BLaER1 treated with 17β-estradiol and CSF1 and Interleukin-3, amounts not matched to agents 10 nM and 100 nM (cell line): ENCODE measurements at regions not wholly inside any gene's neighbourhood (a gene's known extent, or its start where the extent isn't known, plus 50 kb on each side); places are given as distances from the start of the nearest gene placed in this dataset.
"Not testable (repeated sequence)": the region's sequence is repeated elsewhere in the genome, so short reads cannot be mapped to it uniquely, and the experiment has no call there.

ENCODE experiments used
- H3K27ac ChIP-seq, 11 experiments: shearing (Covaris generic); formaldehyde crosslinking; 2 replicates each; pipeline ENCODE4 v1.8.1; 2022
- H3K27me3 ChIP-seq, 11 experiments: shearing (Covaris generic); formaldehyde crosslinking; 2 replicates each; pipeline ENCODE4 v1.8.1; 2022
- H3K36me3 ChIP-seq, 11 experiments: shearing (Covaris generic); formaldehyde crosslinking; 2 replicates each; pipeline ENCODE4 v1.8.1; 2022
- H3K4me1 ChIP-seq, 10 experiments: shearing (Covaris generic); formaldehyde crosslinking; 2 replicates each; pipeline ENCODE4 v1.8.1; 2022
- H3K4me2 ChIP-seq, 11 experiments: shearing (Covaris generic); formaldehyde crosslinking; 2 replicates each; pipeline ENCODE4 v1.8.1; 2022
- H3K4me3 ChIP-seq, 10 experiments: shearing (Covaris generic); formaldehyde crosslinking; 2 replicates each; pipeline ENCODE4 v1.8.1; 2022
- H3K9ac ChIP-seq, 11 experiments: shearing (Covaris generic); formaldehyde crosslinking; 2 replicates each; pipeline ENCODE4 v1.8.1; 2022
- H3K9me3 ChIP-seq, 11 experiments: shearing (Covaris generic); formaldehyde crosslinking; replicated peaks in 1 of 11; 2 replicates each; pipeline ENCODE4 v1.8.1; 2022
- H4K20me1 ChIP-seq, 11 experiments: shearing (Covaris generic); formaldehyde crosslinking; 2 replicates each; pipeline ENCODE4 v1.8.1; 2022
- Cebpa-rat ChIP-seq, 11 experiments: shearing (Covaris generic); IDR thresholded peaks; 2 replicates each; pipeline ENCODE4 v1.8.1; 2022

DNA sequence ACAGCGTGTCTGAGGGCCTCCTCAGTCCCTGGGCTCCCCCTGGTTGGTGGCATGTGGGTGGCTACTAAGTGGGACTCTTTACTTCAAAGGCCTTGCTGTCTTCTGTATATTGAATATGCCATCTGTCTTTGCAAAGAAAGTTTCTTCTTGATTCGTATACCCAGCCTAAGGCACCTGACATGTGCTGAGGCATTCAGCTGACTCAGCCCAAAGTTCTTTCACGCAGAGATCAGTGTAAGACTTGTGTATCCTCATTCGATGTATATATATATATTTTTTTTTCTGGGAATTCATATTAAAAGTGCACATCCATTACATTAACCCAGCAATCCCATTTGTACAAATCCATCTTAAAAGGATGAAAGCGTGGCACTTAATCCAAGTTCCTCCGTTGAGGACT lies 115.1 kb upstream of the PMEPA1 start:
- H3K4me1 ChIP-seq = peaks cover 0 to 3% (median 0%) of the 10 kb centered on the region in 10 experiments; a peak in 1 of 20 replicates
- no peaks in the 10 kb centered on the region for H4K20me1 ChIP-seq
- no peak overlapping the region for H3K9ac ChIP-seq
- H3K9me3 ChIP-seq = no peaks in the 10 kb centered on the region
- TF ChIP-seq Cebpa-rat (IDR thresholded peaks at IDR 0.05) = no peak
- no peak overlapping the region for H3K4me2 ChIP-seq
- no peak overlapping the region for H3K4me3 ChIP-seq
- H3K27me3 ChIP-seq = no peaks in the 10 kb centered on the region
- no peak overlapping the region for H3K27ac ChIP-seq
- H3K36me3 ChIP-seq = no peaks in the 10 kb centered on the region

DNA sequence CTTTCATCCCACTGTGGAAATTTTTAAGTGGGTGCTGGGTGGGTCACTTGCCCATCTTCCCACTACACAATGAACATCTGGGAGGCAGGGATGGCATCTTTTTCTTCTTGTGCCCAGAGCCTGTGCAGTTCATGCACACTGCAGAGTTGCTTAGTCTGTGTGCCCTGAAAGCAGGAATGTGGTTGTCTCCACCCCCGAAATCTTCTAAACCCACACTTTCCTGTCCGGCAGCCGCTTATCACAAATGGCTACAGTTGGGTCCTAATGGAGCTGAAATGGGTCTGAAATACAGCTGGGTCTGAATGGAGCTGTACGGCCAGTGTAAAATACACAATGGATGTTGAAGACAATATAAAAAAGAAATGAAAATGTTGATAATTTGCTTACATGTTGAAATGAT lies 112.1 kb upstream of the PMEPA1 start:
- Histone ChIP-seq H3K27me3 (no peaks in the 10 kb centered on the region), H3K36me3 (no peaks in the 10 kb centered on the region), H3K4me2 (no peak overlapping the region), H3K9me3 (peaks cover 0 to 9% (median 0%) of the 10 kb centered on the region in 11 experiments; a peak in 2 of 22 replicates), H3K4me1 (peaks cover 0 to 3% (median 0%) of the 10 kb centered on the region in 10 experiments; a peak in 2 of 20 replicates), H3K4me3 (no peak overlapping the region), H3K27ac (no peak overlapping the region), H3K9ac (no peak overlapping the region), H4K20me1 (no peaks in the 10 kb centered on the region)
- no peak for TF ChIP-seq Cebpa-rat (IDR thresholded peaks at IDR 0.05)

DNA sequence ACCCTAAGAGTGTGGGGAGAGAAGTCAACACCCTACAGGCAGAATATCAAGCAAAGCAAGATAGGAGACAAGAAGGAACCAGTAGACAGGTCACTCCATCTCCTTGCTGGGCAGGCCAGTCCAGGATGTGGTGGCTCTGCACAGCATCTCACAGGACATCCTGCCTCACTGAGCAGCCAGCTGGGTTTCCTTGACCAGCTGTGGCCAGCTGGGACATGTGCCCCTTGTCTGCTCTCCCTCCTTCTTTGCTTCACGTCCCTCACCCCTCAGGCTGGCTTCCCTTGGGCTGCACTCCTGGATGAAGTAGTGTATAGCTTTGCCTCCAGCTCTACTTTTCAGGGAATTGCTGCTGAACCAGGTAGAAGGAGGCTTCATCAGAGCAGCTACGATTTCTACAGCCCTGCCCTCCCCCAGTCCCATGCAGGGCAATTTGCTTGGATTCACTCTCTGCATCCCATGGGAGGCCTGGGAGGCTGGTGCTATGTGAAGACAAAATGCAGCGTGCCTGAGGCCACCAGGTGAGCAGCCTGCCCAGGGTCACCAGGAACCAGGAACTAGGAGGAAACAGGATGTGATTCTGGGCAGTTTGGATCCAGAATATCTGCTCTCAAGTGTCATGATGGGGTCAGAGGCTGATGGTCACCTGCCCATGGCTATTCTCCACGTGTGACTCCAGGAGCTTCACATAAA lies 110.0 kb upstream of the PMEPA1 start:
- Histone ChIP-seq H3K9me3 (peaks cover 0 to 9% (median 0%) of the 10 kb centered on the region in 11 experiments; a peak in 2 of 22 replicates), H3K27me3 (0 out of 22 replicates have a peak, but pooled peaks cover 0 to 2% (median 0%) of the 10 kb centered on the region in 11 experiments), H3K4me2 (peak overlapping the region in 1 of 11 experiments; percentile 23; a peak in 4 of 22 replicates), H3K4me1 (peaks cover 0 to 2% (median 0%) of the 10 kb centered on the region in 10 experiments; a peak in 6 of 20 replicates), H3K9ac (no peak overlapping the region), H3K27ac (no peak overlapping the region), H3K36me3 (no peaks in the 10 kb centered on the region), H3K4me3 (no peak overlapping the region), H4K20me1 (no peaks in the 10 kb centered on the region)
- TF ChIP-seq Cebpa-rat (IDR thresholded peaks at IDR 0.05) = no peak

DNA sequence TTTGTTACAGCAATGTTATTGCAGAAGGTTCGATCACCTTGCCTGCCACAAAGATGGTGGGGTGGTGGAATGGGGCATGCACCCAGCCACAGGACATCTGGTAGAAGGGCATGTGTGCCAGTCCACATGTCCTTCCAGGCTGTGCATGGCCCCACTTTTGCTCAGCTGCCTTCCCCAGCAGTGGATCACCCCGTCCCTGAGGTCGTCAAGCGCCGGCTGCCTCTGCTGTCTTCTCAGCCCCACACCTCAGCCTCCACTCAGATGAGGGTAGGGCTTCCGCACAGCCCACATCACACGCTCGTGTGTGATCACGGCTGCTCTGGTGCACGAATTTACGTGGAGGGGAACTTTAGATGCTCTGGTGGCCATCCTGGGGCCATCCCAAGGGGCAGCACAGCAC lies 109.5 kb upstream of the PMEPA1 start:
- H4K20me1 ChIP-seq = no peaks in the 10 kb centered on the region
- peaks cover 0 to 7% (median 5%) of the 10 kb centered on the region in 10 experiments; a peak in 15 of 20 replicates for H3K4me1 ChIP-seq
- H3K4me3 ChIP-seq = no peak overlapping the region
- 0 out of 22 replicates have a peak, but pooled peaks cover 0 to 7% (median 0%) of the 10 kb centered on the region in 11 experiments for H3K27me3 ChIP-seq
- H3K36me3 ChIP-seq = no peaks in the 10 kb centered on the region
- peaks cover 0 to 9% (median 0%) of the 10 kb centered on the region in 11 experiments; a peak in 2 of 22 replicates for H3K9me3 ChIP-seq
- H3K9ac ChIP-seq = no peak overlapping the region
- no peak for TF ChIP-seq Cebpa-rat (IDR thresholded peaks at IDR 0.05)
- peak overlapping the region in 1 of 11 experiments; percentile 23; a peak in 1 of 22 replicates for H3K4me2 ChIP-seq
- no peak overlapping the region for H3K27ac ChIP-seq

DNA sequence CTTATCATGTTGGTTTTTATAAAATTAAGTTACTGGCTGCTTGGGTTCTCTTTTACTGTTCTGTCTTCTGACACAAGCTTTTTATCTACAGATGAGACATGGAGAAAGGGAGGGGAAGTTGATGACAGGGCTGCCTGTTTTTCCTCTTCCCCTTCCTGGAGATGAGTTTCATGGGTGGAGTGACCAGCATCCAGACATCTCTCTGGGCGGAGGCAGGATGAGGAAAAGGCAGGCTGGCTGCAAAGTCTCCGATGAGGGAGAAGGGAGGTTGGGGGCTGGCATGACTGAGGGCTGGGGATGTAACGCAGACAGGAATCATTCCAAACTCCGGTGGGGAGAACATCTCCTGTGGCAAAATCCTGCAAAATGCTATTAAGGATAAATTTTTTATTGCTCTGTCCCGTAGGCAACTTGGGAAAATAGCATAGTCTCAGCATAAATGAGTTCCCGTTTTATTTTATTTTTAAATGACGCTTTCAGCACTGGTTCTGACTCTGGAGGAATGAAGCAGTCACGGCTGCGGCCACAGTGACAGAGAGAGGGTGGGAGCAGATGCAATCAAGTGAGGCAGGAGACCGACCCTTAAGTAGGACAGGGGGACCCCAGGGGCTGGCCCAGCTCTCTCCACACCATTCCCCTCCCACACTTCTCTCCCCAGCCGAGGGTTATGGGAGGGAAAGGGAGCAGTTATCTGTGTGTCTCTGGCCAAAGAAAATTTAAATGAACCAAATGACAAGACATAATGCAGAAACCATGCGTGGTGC lies 108.8 kb upstream of the PMEPA1 start:
- peaks cover 0 to 9% (median 0%) of the 10 kb centered on the region in 11 experiments; a peak in 2 of 22 replicates for H3K9me3 ChIP-seq
- TF ChIP-seq Cebpa-rat (IDR thresholded peaks at IDR 0.05) = no peak
- H4K20me1 ChIP-seq = peaks cover 0 to 5% (median 0%) of the 10 kb centered on the region in 11 experiments; a peak in 3 of 22 replicates
- no peak overlapping the region for H3K9ac ChIP-seq
- 0 out of 22 replicates have a peak, but pooled peaks cover 0 to 7% (median 0%) of the 10 kb centered on the region in 11 experiments for H3K27me3 ChIP-seq
- H3K36me3 ChIP-seq = no peaks in the 10 kb centered on the region
- peaks cover 0 to 14% (median 11%) of the 10 kb centered on the region in 10 experiments; a peak in 16 of 20 replicates for H3K4me1 ChIP-seq
- no peak overlapping the region for H3K27ac ChIP-seq
- H3K4me3 ChIP-seq = no peak overlapping the region
- H3K4me2 ChIP-seq = no peak overlapping the region

DNA sequence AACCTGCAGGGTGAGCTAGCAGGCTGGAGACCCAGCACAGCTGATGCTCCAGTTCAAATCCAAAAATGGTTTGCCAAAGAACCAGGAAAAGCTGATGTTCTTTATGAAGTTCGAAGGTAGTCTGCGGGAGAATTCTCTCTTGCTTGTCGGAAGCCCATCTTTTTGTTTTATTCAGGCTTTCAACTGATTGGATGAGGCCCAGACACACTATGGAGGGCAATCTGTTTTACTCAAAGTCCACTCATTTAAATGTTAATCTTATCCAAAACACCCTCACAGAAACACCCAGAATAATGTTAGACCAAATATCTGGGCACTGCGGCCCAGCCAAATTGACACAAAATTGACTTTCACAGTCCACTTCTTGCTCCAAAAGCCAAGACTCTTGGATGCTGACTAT lies 105.6 kb upstream of the PMEPA1 start:
- Histone ChIP-seq H3K27me3 (0 out of 22 replicates have a peak, but pooled peaks cover 0 to 7% (median 0%) of the 10 kb centered on the region in 11 experiments), H3K4me2 (no peak overlapping the region), H3K36me3 (no peaks in the 10 kb centered on the region)

DNA sequence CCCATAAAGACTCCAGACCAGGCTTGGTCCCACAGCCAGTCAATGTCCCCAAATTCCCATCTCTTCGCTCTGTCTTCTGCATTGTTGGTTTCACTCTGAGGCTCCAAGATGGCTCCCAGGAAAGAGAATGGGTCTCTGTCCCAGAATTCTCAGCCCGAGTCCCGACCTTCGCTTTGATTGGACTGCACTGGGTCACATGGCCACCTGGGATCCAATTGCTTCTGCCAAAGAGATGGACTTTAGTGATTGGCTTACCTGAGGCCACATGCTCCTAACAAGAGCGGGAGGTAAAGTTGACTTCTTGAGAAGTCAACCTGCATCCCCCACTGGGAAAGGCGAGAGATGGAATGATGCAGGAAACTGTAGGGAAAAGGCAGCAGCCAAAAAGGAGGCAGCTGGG lies 104.7 kb upstream of the PMEPA1 start:
- H3K27me3 ChIP-seq = 0 out of 22 replicates have a peak, but pooled peaks cover 0 to 7% (median 0%) of the 10 kb centered on the region in 11 experiments
- peaks cover 0 to 39% (median 29%) of the 10 kb centered on the region in 10 experiments; a peak in 16 of 20 replicates for H3K4me1 ChIP-seq
- H3K4me3 ChIP-seq = no peak overlapping the region
- TF ChIP-seq Cebpa-rat (IDR thresholded peaks at IDR 0.05) = no peak
- no peaks in the 10 kb centered on the region for H3K36me3 ChIP-seq
- H3K4me2 ChIP-seq = peak overlapping the region in 8 of 11 experiments; percentile 70 to 87 (median 80); a peak in 16 of 22 replicates
- peaks cover 0 to 9% (median 0%) of the 10 kb centered on the region in 11 experiments; a peak in 2 of 22 replicates for H3K9me3 ChIP-seq
- H3K9ac ChIP-seq = no peak overlapping the region
- H3K27ac ChIP-seq = no peak overlapping the region
- peaks cover 0 to 12% (median 0%) of the 10 kb centered on the region in 11 experiments; a peak in 7 of 22 replicates for H4K20me1 ChIP-seq

More for the DNA sequence above, 105.6 kb upstream of the PMEPA1 start:
- Histone ChIP-seq H3K4me1 (peaks cover 0 to 39% (median 29%) of the 10 kb centered on the region in 10 experiments; a peak in 16 of 20 replicates), H3K9ac (no peak overlapping the region), H3K27ac (no peak overlapping the region), H4K20me1 (peaks cover 0 to 12% (median 0%) of the 10 kb centered on the region in 11 experiments; a peak in 6 of 22 replicates), H3K4me3 (no peak overlapping the region), H3K9me3 (peaks cover 0 to 9% (median 0%) of the 10 kb centered on the region in 11 experiments; a peak in 2 of 22 replicates)
- TF ChIP-seq Cebpa-rat (IDR thresholded peaks at IDR 0.05) = no peak

DNA sequence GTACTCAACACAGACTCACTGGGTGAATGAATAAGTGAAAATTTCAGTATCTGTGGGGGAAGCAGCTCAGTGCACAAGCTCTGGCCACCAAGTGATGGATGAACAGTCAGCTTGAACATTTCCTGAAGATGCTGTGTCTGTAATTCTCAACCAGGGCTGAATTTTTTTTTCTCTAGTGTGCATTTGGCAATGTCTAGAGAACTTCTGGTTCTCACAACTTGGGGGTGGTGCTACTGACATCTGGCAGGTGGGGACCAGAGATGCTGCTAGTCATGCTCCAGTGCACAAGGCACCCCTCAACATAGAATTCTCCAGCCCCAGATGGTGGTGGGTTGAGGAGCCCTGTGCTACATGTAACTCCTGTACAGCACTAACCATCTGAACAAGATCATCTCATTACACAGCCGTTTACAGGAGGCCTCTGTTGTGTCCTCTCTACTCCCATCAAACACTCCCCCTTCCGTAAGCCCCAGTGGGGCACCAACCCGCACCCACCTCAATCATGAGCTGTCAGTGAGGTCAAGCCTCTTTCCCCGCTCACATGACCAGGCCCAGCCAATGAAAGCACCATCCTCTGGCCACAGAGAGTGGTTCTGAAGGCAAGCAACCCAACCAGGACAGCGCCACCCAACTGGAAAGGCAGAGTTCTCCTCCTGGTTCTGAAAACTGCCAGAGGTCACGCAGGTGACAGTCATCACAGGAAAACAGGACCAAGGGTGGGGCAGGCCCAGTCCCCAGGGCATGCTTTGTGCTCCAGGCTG lies 103.9 kb upstream of the PMEPA1 start:
- no peak overlapping the region; a peak in 1 of 22 replicates for H3K27ac ChIP-seq
- 0 out of 22 replicates have a peak overlapping the region, but pooled peaks of 1 of the 11 experiments have one; percentile 30 for H3K9ac ChIP-seq
- H3K4me3 ChIP-seq = no peak overlapping the region
- H3K27me3 ChIP-seq = 0 out of 22 replicates have a peak, but pooled peaks cover 0 to 7% (median 0%) of the 10 kb centered on the region in 11 experiments
- H3K9me3 ChIP-seq = 0 out of 22 replicates have a peak, but pooled peaks cover 0 to 3% (median 0%) of the 10 kb centered on the region in 11 experiments
- no peak for TF ChIP-seq Cebpa-rat (IDR thresholded peaks at IDR 0.05)
- peaks cover 0 to 12% (median 0%) of the 10 kb centered on the region in 11 experiments; a peak in 7 of 22 replicates for H4K20me1 ChIP-seq
- peak overlapping the region in 10 of 11 experiments; percentile 3 to 87 (median 78); a peak in 20 of 22 replicates for H3K4me2 ChIP-seq
- H3K4me1 ChIP-seq = peaks cover 0 to 39% (median 29%) of the 10 kb centered on the region in 10 experiments; a peak in 16 of 20 replicates
- H3K36me3 ChIP-seq = no peaks in the 10 kb centered on the region

DNA sequence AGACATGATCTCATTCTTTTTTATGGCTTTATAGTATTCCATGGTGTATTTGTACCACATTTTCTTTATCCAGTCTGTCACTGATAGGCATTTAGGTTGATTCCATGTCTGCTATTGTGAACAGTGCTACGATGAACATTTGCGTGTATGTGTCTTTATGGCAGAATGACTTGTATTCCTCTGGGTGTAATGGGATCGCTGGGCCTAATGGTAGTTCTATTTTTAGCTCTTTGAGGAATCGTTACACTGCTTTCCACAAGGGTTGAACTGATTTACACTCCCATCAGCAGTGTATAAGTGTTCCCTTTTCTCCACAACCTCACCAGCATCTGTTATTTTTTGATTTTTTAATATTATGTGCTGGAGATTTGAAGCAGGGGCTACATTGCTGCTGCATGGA lies 102.8 kb upstream of the PMEPA1 start:
- H3K27ac ChIP-seq, H3K27me3 ChIP-seq, H3K4me3 ChIP-seq, H3K36me3 ChIP-seq, H3K9ac ChIP-seq, H3K9me3 ChIP-seq: not testable (repeated sequence)
- Histone ChIP-seq H4K20me1 (peaks cover 0 to 12% (median 0%) of the 10 kb centered on the region in 11 experiments; a peak in 7 of 22 replicates), H3K4me1 (peaks cover 0 to 39% (median 29%) of the 10 kb centered on the region in 10 experiments; a peak in 16 of 20 replicates), H3K4me2 (peak overlapping the region in 8 of 11 experiments; percentile 70 to 87 (median 80); a peak in 14 of 22 replicates)
